Fibroblast of skin of abdomen (primary cell): ENCODE measurements at regions not wholly inside any gene's neighbourhood (a gene's known extent, or its start where the extent isn't known, plus 50 kb on each side); places are given as distances from the start of the nearest gene placed in this dataset.
A peak's percentile ranks its signal among the peaks of the same experiment; 100 is the strongest.

Experiments
- DNase-seq: peaks from one replicate; pipeline ENCODE4 v3.0.0-alpha.2; 2013

GRCh38 chr20:6209093-6209492 is 86.3 kb upstream of the FERMT1 start:
- DNase-seq = no peak

- no peak for DNase-seq
Observed at GRCh38 chr20:6200092-6200491, 77.3 kb upstream of the FERMT1 start.

DNA sequence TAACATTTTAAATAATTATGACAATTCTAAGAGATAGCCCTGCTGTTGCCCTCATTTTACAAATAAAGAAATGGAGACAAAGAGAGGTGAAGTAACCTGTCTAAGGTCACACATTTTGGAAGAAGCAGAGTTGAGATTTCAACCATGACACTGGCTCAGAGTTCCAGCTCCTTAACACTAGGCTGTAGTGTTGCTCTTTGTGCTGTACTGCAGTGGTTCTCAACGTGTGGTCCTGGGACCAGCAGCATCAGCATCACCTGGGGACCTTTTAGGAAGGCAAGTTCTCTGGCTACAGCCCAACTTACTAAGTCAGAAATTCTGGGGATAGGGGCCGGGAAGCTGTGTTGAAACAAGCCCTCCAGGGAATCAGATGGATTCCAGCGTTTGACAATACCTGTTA is 62.4 kb upstream of the FERMT1 start:
- DNase-seq = no peak

DNA sequence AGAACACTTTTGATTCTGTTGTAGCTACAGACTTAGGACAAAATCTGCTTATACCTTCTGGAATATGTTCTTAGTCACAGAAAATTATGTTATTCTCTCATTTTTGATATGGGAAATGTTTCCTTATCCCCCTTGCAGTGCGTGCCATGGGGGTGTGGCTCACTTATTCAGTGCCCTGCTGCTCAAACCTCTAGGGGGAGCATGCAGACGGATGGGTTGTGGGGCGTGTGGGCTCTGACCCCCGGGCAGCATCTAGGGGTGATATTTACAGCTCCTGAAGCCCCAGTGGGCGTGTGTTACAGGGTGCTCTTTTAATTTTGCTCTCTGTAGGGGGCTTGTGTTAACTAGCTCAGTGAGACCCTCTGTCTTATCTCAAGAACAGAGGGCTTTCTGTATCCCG is 61.3 kb upstream of the FERMT1 start:
- DNase-seq = no peak

- no peak for DNase-seq
Observed at GRCh38 chr20:6180531-6180930, 57.7 kb upstream of the FERMT1 start.

GRCh38 chr20:6178537-6178936 is 55.7 kb upstream of the FERMT1 start:
- DNase-seq = peak; percentile 20

GRCh38 chr20:6173481-6173880 is 50.7 kb upstream of the FERMT1 start:
- DNase-seq = no peak
